ENCODE measurements at regions not wholly inside any gene's neighbourhood (a gene's known extent, or its start where the extent isn't known, plus 50 kb on each side); places are given as distances from the start of the nearest gene placed in this dataset.

DNA sequence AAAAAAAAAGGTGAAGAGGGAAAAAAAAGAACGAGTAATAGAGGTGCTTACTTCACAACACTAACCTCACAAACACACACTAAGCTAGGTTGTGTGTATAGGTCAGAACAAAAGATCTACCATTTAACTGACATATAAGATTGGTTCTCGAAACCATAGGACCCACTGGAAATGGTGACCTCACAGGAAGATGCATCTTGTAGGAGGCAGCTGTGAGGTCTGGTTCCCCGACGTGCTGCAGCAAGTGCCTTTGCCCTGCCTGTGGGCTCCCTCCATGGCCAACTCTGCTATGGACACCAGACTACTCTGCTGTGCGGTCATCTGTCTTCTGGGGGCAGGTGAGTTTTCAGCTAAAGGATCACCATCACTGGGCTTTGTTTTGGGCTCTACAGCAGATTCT is 133.8 kb upstream of the PRSS1 start:
- intact Hi-C loops (cut with DNase I, micrococcal nuclease) = no loop called here
- no peak for ATAC-seq
- H3K36me3 ChIP-seq (ENCODE audit: low read depth) = no peaks in the 10 kb centered on the region
- H3K4me3 ChIP-seq = no peak overlapping the region
- no peaks in the 10 kb centered on the region for H3K9me3 ChIP-seq
- TF ChIP-seq, protein P1, sequence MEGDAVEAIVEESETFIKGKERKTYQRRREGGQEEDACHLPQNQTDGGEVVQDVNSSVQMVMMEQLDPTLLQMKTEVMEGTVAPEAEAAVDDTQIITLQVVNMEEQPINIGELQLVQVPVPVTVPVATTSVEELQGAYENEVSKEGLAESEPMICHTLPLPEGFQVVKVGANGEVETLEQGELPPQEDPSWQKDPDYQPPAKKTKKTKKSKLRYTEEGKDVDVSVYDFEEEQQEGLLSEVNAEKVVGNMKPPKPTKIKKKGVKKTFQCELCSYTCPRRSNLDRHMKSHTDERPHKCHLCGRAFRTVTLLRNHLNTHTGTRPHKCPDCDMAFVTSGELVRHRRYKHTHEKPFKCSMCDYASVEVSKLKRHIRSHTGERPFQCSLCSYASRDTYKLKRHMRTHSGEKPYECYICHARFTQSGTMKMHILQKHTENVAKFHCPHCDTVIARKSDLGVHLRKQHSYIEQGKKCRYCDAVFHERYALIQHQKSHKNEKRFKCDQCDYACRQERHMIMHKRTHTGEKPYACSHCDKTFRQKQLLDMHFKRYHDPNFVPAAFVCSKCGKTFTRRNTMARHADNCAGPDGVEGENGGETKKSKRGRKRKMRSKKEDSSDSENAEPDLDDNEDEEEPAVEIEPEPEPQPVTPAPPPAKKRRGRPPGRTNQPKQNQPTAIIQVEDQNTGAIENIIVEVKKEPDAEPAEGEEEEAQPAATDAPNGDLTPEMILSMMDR (IDR thresholded peaks at IDR 0.05) = no peak
- no peaks in the 10 kb centered on the region for H3K4me1 ChIP-seq (ENCODE audit: low read depth)
- DNase-seq = no peak

DNA sequence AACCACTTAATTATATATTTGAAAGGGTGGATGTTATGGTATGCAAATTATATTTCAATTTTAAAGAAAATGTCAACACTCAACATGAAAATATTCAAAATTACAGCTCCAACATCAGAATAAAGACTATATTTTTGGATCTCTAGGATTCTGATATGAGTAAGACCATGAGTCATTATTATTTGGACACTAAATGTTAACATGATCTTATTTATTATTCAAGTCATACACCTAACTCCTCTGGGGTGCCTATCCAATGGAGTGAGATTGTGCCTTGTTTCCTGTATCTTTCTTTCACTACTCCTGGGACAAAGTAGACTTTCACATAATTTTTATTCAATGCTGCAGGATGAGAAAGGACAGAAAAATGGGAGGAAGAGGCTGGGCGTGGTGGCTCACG is 135.2 kb upstream of the PRSS1 start:
- TF ChIP-seq, protein P1 (IDR thresholded peaks at IDR 0.05) = no peak
- DNase-seq (no peak), ATAC-seq (no peak)
- no peaks in the 10 kb centered on the region for H3K36me3 ChIP-seq (ENCODE audit: low read depth)
- no peaks in the 10 kb centered on the region for H3K4me1 ChIP-seq (ENCODE audit: low read depth)
- intact Hi-C loops (cut with DNase I, micrococcal nuclease) = no loop called here
- no peaks in the 10 kb centered on the region for H3K9me3 ChIP-seq
- H3K4me3 ChIP-seq = no peak overlapping the region

DNA sequence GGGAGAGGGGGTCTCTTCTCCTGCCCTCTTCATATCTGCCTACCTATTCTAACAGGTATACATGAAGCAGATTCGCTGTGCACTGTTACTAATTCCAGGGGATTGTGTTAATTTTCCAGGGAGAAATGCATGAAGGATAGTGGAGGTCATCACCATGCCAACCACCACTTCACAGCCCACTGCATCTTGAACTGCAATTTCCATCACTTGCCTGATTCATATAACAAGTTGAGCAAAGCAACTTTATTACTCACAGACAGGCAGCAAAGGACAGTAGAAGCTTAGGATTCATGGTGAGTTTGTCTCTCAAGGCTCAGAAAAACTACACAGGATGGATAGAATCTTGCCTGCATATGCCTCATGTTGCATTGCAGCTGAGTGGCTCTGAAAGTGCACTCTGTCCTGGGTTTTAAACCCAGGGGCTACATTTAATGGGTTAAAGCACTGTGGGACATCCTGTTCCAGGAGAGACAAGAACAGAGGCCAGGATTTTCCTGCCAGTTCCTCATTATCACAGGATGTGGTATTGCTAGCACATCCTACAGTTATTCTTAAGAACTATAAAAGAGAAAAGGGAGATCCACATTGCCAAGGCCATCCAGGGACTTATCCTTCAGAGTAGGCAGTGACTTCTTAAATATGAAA is 136.9 kb upstream of the PRSS1 start:
- Histone ChIP-seq H3K9me3 (no peaks in the 10 kb centered on the region), H3K4me1 (ENCODE audit: low read depth) (no peaks in the 10 kb centered on the region), H3K4me3 (no peak overlapping the region), H3K36me3 (ENCODE audit: low read depth) (no peaks in the 10 kb centered on the region)
- ATAC-seq = no peak
- TF ChIP-seq, protein P1 (IDR thresholded peaks at IDR 0.05) = no peak
- intact Hi-C loops (cut with DNase I, micrococcal nuclease) = no loop called here
- DNase-seq = no peak

DNA sequence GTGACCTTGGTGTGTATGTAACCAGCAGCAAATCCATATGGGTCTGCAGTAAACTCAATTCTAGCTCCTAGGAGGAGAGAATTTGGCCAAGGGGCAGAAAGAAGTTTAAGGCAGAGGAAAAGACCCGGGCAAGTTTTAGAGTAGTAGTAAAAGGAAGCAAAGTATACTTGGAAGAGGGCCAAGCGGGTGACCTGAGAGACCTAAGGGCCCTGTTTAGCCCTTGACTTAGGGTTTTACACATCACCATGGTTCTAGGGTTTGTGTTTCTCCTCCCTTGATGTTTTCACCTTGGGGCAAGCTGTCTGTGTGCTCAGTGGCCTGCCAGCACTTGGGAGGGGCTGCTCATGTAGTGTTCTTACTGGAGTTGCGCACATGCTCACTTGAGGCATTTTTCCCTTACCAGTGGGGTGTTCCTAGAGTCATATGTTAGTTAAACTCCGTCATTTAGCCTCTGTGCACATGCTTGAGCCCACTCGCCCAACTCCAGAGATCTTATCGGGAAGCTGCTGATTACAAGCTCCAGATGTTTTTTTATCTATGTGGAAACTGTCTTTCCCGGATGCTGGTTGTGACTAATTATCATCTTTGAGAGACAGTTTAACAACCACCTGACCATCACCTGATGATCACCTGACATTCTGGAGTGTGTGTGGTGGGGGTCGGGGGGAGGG is 137.6 kb upstream of the PRSS1 start:
- no peak for ATAC-seq
- Histone ChIP-seq H3K4me3 (no peak overlapping the region), H3K9me3 (no peaks in the 10 kb centered on the region), H3K4me1 (ENCODE audit: low read depth) (no peaks in the 10 kb centered on the region), H3K36me3 (ENCODE audit: low read depth) (no peaks in the 10 kb centered on the region)
- intact Hi-C loops (cut with DNase I, micrococcal nuclease) = no loop called here
- no peak for DNase-seq
- TF ChIP-seq, protein P1 (IDR thresholded peaks at IDR 0.05) = no peak

DNA sequence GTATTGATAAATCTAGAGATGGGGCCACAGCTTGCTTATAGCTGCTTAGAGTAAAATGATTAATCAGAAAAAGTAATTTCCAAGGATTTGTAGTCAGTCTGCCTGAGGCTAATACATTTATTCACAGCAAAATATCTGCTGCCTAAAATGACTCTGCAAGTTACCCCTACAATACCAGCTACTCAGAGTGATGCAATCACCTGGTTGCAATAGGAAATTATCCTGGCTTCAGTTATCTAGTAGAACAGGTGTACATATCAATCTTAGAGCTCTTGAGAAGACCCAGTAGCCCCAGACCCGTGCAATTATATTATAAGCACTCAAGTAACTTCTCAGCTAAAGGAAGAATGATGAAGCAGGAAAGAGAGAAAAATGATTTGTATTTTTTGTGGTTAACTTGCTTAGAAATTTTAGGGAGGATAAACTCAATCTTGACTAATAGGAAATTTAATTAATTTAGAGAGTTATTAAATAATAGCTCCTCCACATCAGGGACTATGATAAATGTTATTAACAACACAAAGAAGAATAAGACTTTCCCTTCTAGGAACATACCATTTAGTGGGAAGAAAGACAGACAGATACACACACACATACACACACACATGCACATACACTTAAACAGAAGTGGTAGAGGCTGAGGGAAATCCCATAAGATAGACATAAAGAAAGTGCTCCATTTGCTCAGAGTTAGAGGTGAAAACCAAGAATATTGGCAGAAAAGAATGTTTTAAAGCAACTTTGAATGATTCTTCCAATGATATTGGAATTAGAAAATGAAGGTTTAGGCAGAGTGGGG is 140.4 kb upstream of the PRSS1 start:
- no peak for ATAC-seq
- intact Hi-C loops (cut with DNase I, micrococcal nuclease) = loop anchor here in 1 of 2 donors (10.0 kb wide), 1 partner anchor 176 kb away; no protein-coding TSS in a partner anchor
- Histone ChIP-seq H3K4me1 (ENCODE audit: low read depth) (peaks cover 1% of the 10 kb centered on the region), H3K4me3 (no peak overlapping the region), H3K36me3 (ENCODE audit: low read depth) (no peaks in the 10 kb centered on the region), H3K9me3 (no peaks in the 10 kb centered on the region)
- TF ChIP-seq, protein P1 (IDR thresholded peaks at IDR 0.05) = no peak
- DNase-seq = no peak

Data from mucosa of descending colon (tissue), 3 donors.